ENCODE measurements at regions not wholly inside any gene's neighbourhood (a gene's known extent, or its start where the extent isn't known, plus 50 kb on each side); places are given as distances from the start of the nearest gene placed in this dataset.
A peak's percentile ranks its signal among the peaks of the same experiment; 100 is the strongest.

DNA sequence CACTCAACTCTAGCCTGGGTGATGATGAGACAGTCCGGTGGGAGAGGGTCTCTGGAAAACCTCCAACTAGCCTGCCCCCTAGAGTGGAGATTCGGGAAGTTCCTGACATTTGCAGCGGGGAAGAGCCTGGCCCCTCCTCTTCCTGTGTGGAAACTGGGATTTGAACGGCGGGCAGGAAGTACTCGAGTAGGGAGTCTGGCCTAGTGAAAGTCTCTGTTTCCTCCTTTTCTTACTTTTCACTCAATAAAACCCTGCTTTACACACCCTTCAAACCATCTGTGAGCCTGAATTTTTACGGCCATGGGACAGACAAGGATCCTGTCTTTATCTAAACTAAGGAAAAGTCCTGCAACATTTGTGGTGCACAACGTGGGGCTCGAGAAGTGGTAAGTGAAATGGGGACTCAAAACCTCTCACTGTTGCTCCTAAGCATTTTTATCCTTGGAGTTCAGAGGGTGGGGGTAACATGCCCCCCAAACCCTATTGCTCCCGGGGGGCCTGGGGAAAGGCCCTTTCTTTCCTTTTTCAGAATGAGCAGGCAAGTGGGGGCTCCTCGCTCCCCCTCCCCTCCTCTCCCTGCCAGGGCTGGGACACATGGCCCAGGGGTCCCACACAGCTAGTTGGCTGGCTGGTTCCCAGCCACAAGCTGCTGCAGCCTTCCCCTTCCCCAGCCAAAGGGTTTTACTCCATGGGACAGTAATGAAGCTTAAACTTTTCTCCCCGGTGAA lies 224.7 kb upstream of the GBE1 start:
- Histone ChIP-seq H3K27ac (ENCODE audit: low read depth, low read length) (no peak overlapping the region), H4K12ac (ENCODE audit: low read depth, low read length) (no peak overlapping the region), H3K9me3 (ENCODE audit: insufficient read depth, low read depth, low read length) (no peaks in the 10 kb centered on the region), H3K4me1 (ENCODE audit: control insufficient read depth in 1 of 2, insufficient read depth in 2 of 2, low read length in 2 of 2) (no peaks in the 10 kb centered on the region), H2BK5ac (ENCODE audit: low read depth, low read length, poor library complexity) (no peak overlapping the region), H4K91ac (ENCODE audit: low read depth, low read length) (no peak overlapping the region), H3K18ac (ENCODE audit: low read length) (no peak overlapping the region), H3K9ac (ENCODE audit: low read length) (peak overlapping the region; percentile 29), H3K4me2 (ENCODE audit: low read length) (no peak overlapping the region), H3K79me1 (ENCODE audit: low read length) (no peaks in the 10 kb centered on the region), H3K4me3 (ENCODE audit: low read depth, low read length) (no peak overlapping the region), H3K23ac (ENCODE audit: low read length) (no peak overlapping the region), H2AK5ac (ENCODE audit: low read length) (no peak overlapping the region), H4K8ac (ENCODE audit: low read depth, low read length) (no peak overlapping the region), H3K79me2 (ENCODE audit: control insufficient read depth, insufficient read depth, low read length, poor library complexity) (no peaks in the 10 kb centered on the region), H3K36me3 (ENCODE audit: control insufficient read depth in 1 of 2, insufficient read depth in 2 of 2, low read length in 2 of 2) (no peaks in the 10 kb centered on the region), H3K4ac (ENCODE audit: low read depth, low read length) (no peak overlapping the region), H3K14ac (ENCODE audit: low read length) (no peak overlapping the region), H3K27me3 (ENCODE audit: insufficient read depth, low read length) (no peaks in the 10 kb centered on the region), H2AFZ (ENCODE audit: insufficient read depth, low read length, poor library complexity) (no peak overlapping the region), H2BK120ac (ENCODE audit: insufficient read depth, low read length, poor library complexity) (no peak overlapping the region), H2BK12ac (ENCODE audit: low read length) (no peak overlapping the region)
- DNase-seq, result no peak
- WGBS (ENCODE audit: extremely low coverage, insufficient coverage, insufficient read length), result no CpG with 5 or more reads among the region's 12 CpGs

DNA sequence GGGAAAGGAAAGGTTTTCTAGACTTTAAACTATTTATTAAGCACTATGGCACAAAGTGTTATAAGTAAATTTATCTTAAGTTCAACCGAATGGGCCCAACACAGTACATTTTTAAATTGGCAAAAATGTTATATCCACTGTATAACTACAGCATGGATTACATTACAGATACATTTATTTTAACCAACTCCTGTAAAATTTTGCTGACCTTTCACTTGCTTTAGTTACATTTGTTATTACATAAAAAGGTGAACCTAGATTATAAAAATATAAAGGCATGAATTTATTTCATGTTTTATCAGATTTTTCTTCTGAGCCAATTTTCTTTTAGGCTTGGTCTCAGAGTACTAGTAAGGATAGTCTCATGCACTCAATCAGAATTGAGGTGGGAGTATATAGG lies 221.9 kb upstream of the GBE1 start:
- Histone ChIP-seq H3K27me3 (ENCODE audit: insufficient read depth, low read length) (no peaks in the 10 kb centered on the region), H4K8ac (ENCODE audit: low read depth, low read length) (no peak overlapping the region), H2BK5ac (ENCODE audit: low read depth, low read length, poor library complexity) (no peak overlapping the region), H3K4me1 (ENCODE audit: control insufficient read depth in 1 of 2, insufficient read depth in 2 of 2, low read length in 2 of 2) (no peaks in the 10 kb centered on the region), H3K36me3 (ENCODE audit: control insufficient read depth in 1 of 2, insufficient read depth in 2 of 2, low read length in 2 of 2) (no peaks in the 10 kb centered on the region), H3K79me2 (ENCODE audit: control insufficient read depth, insufficient read depth, low read length, poor library complexity) (no peaks in the 10 kb centered on the region), H3K18ac (ENCODE audit: low read length) (no peak overlapping the region), H4K12ac (ENCODE audit: low read depth, low read length) (no peak overlapping the region), H3K23ac (ENCODE audit: low read length) (no peak overlapping the region), H2BK120ac (ENCODE audit: insufficient read depth, low read length, poor library complexity) (no peak overlapping the region), H2BK12ac (ENCODE audit: low read length) (no peak overlapping the region), H2AFZ (ENCODE audit: insufficient read depth, low read length, poor library complexity) (no peak overlapping the region), H3K4me2 (ENCODE audit: low read length) (no peak overlapping the region), H3K9ac (ENCODE audit: low read length) (no peak overlapping the region), H2AK5ac (ENCODE audit: low read length) (no peak overlapping the region), H3K9me3 (ENCODE audit: insufficient read depth, low read depth, low read length) (no peaks in the 10 kb centered on the region), H3K27ac (ENCODE audit: low read depth, low read length) (no peak overlapping the region), H3K4ac (ENCODE audit: low read depth, low read length) (no peak overlapping the region), H3K4me3 (ENCODE audit: low read depth, low read length) (no peak overlapping the region), H4K91ac (ENCODE audit: low read depth, low read length) (no peak overlapping the region), H3K79me1 (ENCODE audit: low read length) (no peaks in the 10 kb centered on the region), H3K14ac (ENCODE audit: low read length) (no peak overlapping the region)
- no peak for DNase-seq
- no CpG with 5 or more reads among the region's 1 CpG for WGBS (ENCODE audit: extremely low coverage, insufficient coverage, insufficient read length)

DNA sequence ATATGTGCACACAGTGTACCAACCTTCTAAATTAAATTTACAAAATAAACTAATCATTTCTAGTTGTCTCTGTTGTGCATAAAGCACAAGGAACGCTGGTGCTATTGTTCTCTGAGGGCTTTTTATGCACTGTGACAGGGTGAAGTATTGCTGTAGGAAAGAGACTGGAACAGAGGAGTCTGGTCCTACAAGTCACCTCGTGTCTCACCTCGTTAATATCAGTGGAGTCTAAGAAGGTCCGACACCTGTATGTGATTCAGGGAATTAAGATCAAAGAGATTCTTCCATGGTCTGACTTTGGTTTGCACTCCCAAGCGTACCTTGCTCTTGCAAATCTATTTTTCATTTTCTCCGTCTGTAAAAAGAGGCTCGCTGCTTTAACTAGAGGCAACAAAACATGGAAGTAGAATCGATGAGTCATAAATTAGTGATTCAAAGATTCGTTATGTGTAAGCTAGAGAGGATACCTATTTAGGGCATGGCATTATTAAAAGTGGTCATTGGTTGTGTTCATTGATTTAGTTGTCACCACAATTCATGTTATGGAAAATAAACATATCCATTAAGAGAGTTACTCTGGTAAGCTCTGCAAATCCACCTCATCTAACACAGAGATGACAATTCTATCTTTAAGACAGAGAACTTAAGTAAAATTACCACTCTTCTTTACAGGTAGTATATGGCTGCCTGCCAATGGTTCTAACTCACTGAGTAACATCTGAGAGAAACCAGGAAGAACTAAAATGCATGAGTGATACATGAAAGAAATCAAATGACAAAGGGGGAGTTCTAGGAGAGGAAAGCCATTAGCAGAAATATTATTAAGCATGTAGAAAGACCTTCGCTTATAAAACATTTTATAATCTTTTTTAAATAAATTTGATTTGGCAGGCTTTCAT lies 219.4 kb upstream of the GBE1 start:
- Histone ChIP-seq H3K4me2 (ENCODE audit: low read length) (no peak overlapping the region), H2AFZ (ENCODE audit: insufficient read depth, low read length, poor library complexity) (no peak overlapping the region), H3K18ac (ENCODE audit: low read length) (no peak overlapping the region), H4K8ac (ENCODE audit: low read depth, low read length) (no peak overlapping the region), H3K14ac (ENCODE audit: low read length) (no peak overlapping the region), H4K91ac (ENCODE audit: low read depth, low read length) (no peak overlapping the region), H3K79me1 (ENCODE audit: low read length) (no peaks in the 10 kb centered on the region), H3K23ac (ENCODE audit: low read length) (no peak overlapping the region), H3K79me2 (ENCODE audit: control insufficient read depth, insufficient read depth, low read length, poor library complexity) (no peaks in the 10 kb centered on the region), H2BK12ac (ENCODE audit: low read length) (no peak overlapping the region), H2BK120ac (ENCODE audit: insufficient read depth, low read length, poor library complexity) (no peak overlapping the region), H3K9me3 (ENCODE audit: insufficient read depth, low read depth, low read length) (no peaks in the 10 kb centered on the region), H3K4me1 (ENCODE audit: control insufficient read depth in 1 of 2, insufficient read depth in 2 of 2, low read length in 2 of 2) (no peaks in the 10 kb centered on the region), H4K12ac (ENCODE audit: low read depth, low read length) (no peak overlapping the region), H3K27me3 (ENCODE audit: insufficient read depth, low read length) (no peaks in the 10 kb centered on the region), H3K4me3 (ENCODE audit: low read depth, low read length) (no peak overlapping the region), H3K27ac (ENCODE audit: low read depth, low read length) (no peak overlapping the region), H2BK5ac (ENCODE audit: low read depth, low read length, poor library complexity) (no peak overlapping the region), H3K9ac (ENCODE audit: low read length) (no peak overlapping the region), H3K36me3 (ENCODE audit: control insufficient read depth in 1 of 2, insufficient read depth in 2 of 2, low read length in 2 of 2) (no peaks in the 10 kb centered on the region), H2AK5ac (ENCODE audit: low read length) (no peak overlapping the region), H3K4ac (ENCODE audit: low read depth, low read length) (no peak overlapping the region)
- no CpG with 5 or more reads among the region's 10 CpGs for WGBS (ENCODE audit: extremely low coverage, insufficient coverage, insufficient read length)
- no peak for DNase-seq

DNA sequence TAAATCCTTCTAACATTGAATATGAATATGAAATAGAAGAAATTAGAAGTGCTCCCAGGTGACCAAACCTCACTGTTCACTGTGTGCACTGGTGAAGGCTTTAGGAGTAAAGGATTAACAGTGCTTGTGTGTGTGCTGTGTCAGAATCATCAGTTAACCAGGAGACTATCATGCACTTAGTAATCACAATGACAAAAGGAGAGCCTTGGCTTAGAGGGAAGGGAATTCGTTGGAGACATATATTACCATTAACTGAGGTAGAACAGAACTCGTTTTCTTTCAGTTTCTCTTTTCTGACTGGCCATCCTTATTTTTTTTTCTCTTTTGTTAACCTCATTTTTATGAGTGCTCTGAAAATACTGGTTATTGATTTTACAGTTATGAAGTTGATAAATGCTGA lies 213.3 kb upstream of the GBE1 start:
- no peaks in the 10 kb centered on the region for H3K9me3 ChIP-seq (ENCODE audit: insufficient read depth, low read depth, low read length)
- no peak overlapping the region for H2AK5ac ChIP-seq (ENCODE audit: low read length)
- no peak overlapping the region for H3K18ac ChIP-seq (ENCODE audit: low read length)
- no peak overlapping the region for H2BK5ac ChIP-seq (ENCODE audit: low read depth, low read length, poor library complexity)
- no peak for DNase-seq
- no peak overlapping the region for H3K9ac ChIP-seq (ENCODE audit: low read length)
- no peak overlapping the region for H3K4me3 ChIP-seq (ENCODE audit: low read depth, low read length)
- H3K4me2 ChIP-seq (ENCODE audit: low read length), result no peak overlapping the region
- no peak overlapping the region for H3K4ac ChIP-seq (ENCODE audit: low read depth, low read length)
- no peaks in the 10 kb centered on the region for H3K27me3 ChIP-seq (ENCODE audit: insufficient read depth, low read length)
- no peak overlapping the region for H4K8ac ChIP-seq (ENCODE audit: low read depth, low read length)
- H4K12ac ChIP-seq (ENCODE audit: low read depth, low read length), result no peak overlapping the region
- H3K14ac ChIP-seq (ENCODE audit: low read length), result no peak overlapping the region
- H3K79me2 ChIP-seq (ENCODE audit: control insufficient read depth, insufficient read depth, low read length, poor library complexity), result no peaks in the 10 kb centered on the region
- no peak overlapping the region for H2AFZ ChIP-seq (ENCODE audit: insufficient read depth, low read length, poor library complexity)
- no peak overlapping the region for H2BK12ac ChIP-seq (ENCODE audit: low read length)
- H3K36me3 ChIP-seq (ENCODE audit: control insufficient read depth in 1 of 2, insufficient read depth in 2 of 2, low read length in 2 of 2), result no peaks in the 10 kb centered on the region
- whole genome bisulfite sequencing (ENCODE audit: extremely low coverage, insufficient coverage, insufficient read length), result no CpG with 5 or more reads among the region's 2 CpGs
- no peak overlapping the region for H4K91ac ChIP-seq (ENCODE audit: low read depth, low read length)
- no peak overlapping the region for H3K23ac ChIP-seq (ENCODE audit: low read length)
- H3K79me1 ChIP-seq (ENCODE audit: low read length), result no peaks in the 10 kb centered on the region
- H3K27ac ChIP-seq (ENCODE audit: low read depth, low read length), result no peak overlapping the region
- H2BK120ac ChIP-seq (ENCODE audit: insufficient read depth, low read length, poor library complexity), result no peak overlapping the region
- H3K4me1 ChIP-seq (ENCODE audit: control insufficient read depth in 1 of 2, insufficient read depth in 2 of 2, low read length in 2 of 2), result no peaks in the 10 kb centered on the region

All from trophoblast cell (in vitro differentiated cells and primary cell).